HG02885 (cell line): ENCODE measurements at regions not wholly inside any gene's neighbourhood (a gene's known extent, or its start where the extent isn't known, plus 50 kb on each side); places are given as distances from the start of the nearest gene placed in this dataset.

ENCODE experiments used
- ATAC-seq: cut with Tn5 transposase; IDR thresholded peaks from one replicate; pipeline ENCODE4 v1.9.1; 2021; ENCODE audit warnings: mild to moderate bottlenecking; ENCODE audit not compliant: unreplicated experiment, poor library complexity

- ATAC-seq, result no peak
Measured at GRCh38 chr3:70849911-70850699, 537.7 kb upstream of the MDFIC2 start.

- no peak for ATAC-seq
Measured at GRCh38 chr3:70840106-70840870, 527.9 kb upstream of the MDFIC2 start.

GRCh38 chr3:70833239-70833960 is 521.0 kb upstream of the MDFIC2 start:
- no peak for ATAC-seq

- ATAC-seq, result no peak
Measured at GRCh38 chr3:70832834-70833205, 520.4 kb upstream of the MDFIC2 start.

GRCh38 chr3:70832089-70832833 is 519.8 kb upstream of the MDFIC2 start:
- ATAC-seq, result no peak

- no peak for ATAC-seq
Measured at GRCh38 chr3:70829092-70829491, 516.7 kb upstream of the MDFIC2 start.

- no peak for ATAC-seq
Measured at GRCh38 chr3:70824773-70825172, 512.3 kb upstream of the MDFIC2 start.

GRCh38 chr3:70824078-70824477 is 511.6 kb upstream of the MDFIC2 start:
- ATAC-seq, result no peak

- ATAC-seq, result no peak
Measured at GRCh38 chr3:70823622-70824021, 511.2 kb upstream of the MDFIC2 start.

GRCh38 chr3:70822669-70823068 is 510.2 kb upstream of the MDFIC2 start:
- ATAC-seq, result no peak

GRCh38 chr3:70821602-70822001 is 509.2 kb upstream of the MDFIC2 start:
- ATAC-seq, result no peak

- no peak for ATAC-seq
Measured at GRCh38 chr3:70820397-70820796, 508.0 kb upstream of the MDFIC2 start.

- no peak for ATAC-seq
Measured at GRCh38 chr3:70818145-70818544, 505.7 kb upstream of the MDFIC2 start.

GRCh38 chr3:70816346-70816745 is 503.9 kb upstream of the MDFIC2 start:
- ATAC-seq, result no peak

GRCh38 chr3:70815817-70816216 is 503.4 kb upstream of the MDFIC2 start:
- ATAC-seq, result no peak

- no peak for ATAC-seq
Measured at GRCh38 chr3:70813311-70813710, 500.9 kb upstream of the MDFIC2 start.

- no peak for ATAC-seq
Measured at GRCh38 chr3:70811880-70812279, 499.4 kb upstream of the MDFIC2 start.

- ATAC-seq, result no peak
Measured at GRCh38 chr3:70808881-70809280, 496.4 kb upstream of the MDFIC2 start.

GRCh38 chr3:70806556-70806955 is 494.1 kb upstream of the MDFIC2 start:
- no peak for ATAC-seq

- no peak for ATAC-seq
Measured at GRCh38 chr3:70806021-70806420, 493.6 kb upstream of the MDFIC2 start.
